Stimulated activated memory B cell treated with anti-CD40 and anti-IgM and Interleukin-4, amounts not matched to agents 10 μg/mL and 1 μg/mL and 100 μg/mL, for 72 hours (primary cell): ENCODE measurements at regions not wholly inside any gene's neighbourhood (a gene's known extent, or its start where the extent isn't known, plus 50 kb on each side); places are given as distances from the start of the nearest gene placed in this dataset.
"Not testable (repeated sequence)": the region's sequence is repeated elsewhere in the genome, so short reads cannot be mapped to it uniquely, and the experiment has no call there.

Experiments
- ATAC-seq: fragments of 150-1000 bp; cut with Tn5 transposase; 2 replicates; pipeline ENCODE4 v1.10.0; 2021
- H3K27ac Mint-ChIP-seq: one replicate; pipeline ENCODE4 v1.8.0; 2022; ENCODE audit warnings: mild to moderate bottlenecking, mixed read lengths
- H3K27me3 Mint-ChIP-seq: one replicate; pipeline ENCODE4 v1.8.0; 2022; ENCODE audit warnings: mixed read lengths
- H3K36me3 Mint-ChIP-seq: one replicate; pipeline ENCODE4 v1.8.0; 2022; ENCODE audit warnings: mixed read lengths
- H3K4me1 Mint-ChIP-seq: one replicate; pipeline ENCODE4 v1.8.0; 2022; ENCODE audit warnings: mixed read lengths
- H3K4me3 Mint-ChIP-seq: one replicate; pipeline ENCODE4 v1.8.0; 2022; ENCODE audit warnings: mild to moderate bottlenecking, moderate library complexity, mixed read lengths
- H3K9me3 Mint-ChIP-seq: one replicate; pipeline ENCODE4 v1.8.0; 2022; ENCODE audit warnings: mixed read lengths

DNA sequence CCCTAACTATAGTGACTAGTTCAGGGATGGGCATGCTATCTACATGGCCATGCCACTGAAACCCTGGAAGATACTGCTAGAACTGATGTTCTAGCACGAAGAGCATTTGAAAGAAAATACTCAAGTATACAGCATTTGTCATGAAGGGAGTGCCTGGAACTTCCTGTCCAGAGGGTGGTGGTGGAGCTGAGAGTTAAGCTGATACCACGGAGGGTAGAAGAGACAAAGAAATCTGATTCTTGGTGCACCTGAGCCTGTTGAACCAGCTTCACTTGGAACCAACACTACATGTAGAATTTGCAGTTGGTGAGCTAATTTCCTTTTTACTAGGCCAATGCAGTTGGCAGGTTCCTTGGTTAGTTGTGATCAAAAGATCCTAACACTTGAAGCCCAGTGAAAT lies 116.4 kb downstream of the CCNG2 start:
- Mint-ChIP-seq H3K27me3 (no peaks in the 10 kb centered on the region), H3K4me1 (no peaks in the 10 kb centered on the region), H3K4me3 (no peak overlapping the region), H3K9me3 (peaks cover 2% of the 10 kb centered on the region), H3K27ac (no peak overlapping the region), H3K36me3 (no peaks in the 10 kb centered on the region)
- ATAC-seq = no peak

DNA sequence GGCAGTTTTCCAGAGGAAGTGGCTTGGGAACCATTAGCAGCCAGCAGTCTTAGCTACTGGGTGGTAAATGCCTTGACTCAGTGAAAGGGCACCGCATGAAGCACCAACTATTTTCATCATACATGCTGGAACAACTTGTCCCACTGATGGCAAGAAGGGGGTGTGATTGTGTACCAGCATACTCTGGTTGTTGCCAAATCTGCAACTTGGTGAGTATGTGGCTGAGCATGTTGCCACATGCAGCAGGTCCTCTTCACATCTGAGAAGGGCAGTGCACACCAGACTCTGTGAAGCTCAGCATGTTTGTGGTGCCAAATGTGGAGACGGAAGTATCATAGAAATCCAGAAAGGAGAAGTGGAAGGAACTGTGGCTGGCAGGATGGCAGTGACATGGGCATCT lies 122.1 kb downstream of the CCNG2 start:
- not testable (repeated sequence) for ATAC-seq, H3K27me3 Mint-ChIP-seq, H3K4me1 Mint-ChIP-seq, H3K4me3 Mint-ChIP-seq, H3K27ac Mint-ChIP-seq, H3K36me3 Mint-ChIP-seq, H3K9me3 Mint-ChIP-seq

DNA sequence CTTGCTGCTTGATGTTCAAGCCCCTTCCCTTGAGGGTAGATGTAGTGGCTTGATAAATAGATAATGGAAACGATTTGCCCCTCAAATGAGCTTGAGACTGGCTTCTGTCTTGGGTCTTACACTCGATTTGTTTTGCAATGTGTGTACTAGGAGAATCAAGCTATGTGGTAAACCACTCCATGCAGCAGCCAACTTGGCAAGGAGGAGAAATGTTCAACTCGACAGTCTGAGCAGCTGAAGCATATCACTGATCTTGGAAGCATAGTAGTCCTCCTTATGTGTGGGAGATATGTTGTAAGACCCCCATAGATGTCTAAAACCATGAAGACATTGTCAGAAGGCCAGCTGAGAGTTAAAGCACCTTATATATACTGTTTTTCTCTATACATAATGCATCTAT lies 125.3 kb downstream of the CCNG2 start:
- H3K4me1 Mint-ChIP-seq = no peaks in the 10 kb centered on the region
- H3K9me3 Mint-ChIP-seq = no peaks in the 10 kb centered on the region
- no peak for ATAC-seq
- no peak overlapping the region for H3K27ac Mint-ChIP-seq
- H3K36me3 Mint-ChIP-seq = no peaks in the 10 kb centered on the region
- no peak overlapping the region for H3K4me3 Mint-ChIP-seq
- no peaks in the 10 kb centered on the region for H3K27me3 Mint-ChIP-seq

DNA sequence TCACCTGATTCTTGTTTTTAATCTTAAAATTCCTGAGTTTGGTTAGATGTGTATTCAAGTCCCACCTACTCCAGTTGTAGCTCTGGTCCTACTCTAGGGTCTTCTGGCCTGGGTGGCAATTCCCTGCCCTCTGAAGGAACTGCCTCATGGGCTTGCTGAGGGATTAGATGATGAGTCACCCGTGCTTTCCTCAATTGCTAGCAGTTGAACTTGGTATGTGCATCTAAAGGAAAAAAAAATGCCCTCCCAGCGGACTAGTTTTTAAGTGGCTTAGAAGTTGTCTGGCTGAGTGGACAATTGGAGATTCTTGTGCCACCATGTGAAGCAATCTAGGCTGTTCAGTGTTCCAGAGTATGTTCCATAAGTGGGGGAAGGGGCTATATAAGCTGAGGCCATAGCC lies 127.0 kb downstream of the CCNG2 start:
- no peaks in the 10 kb centered on the region for H3K36me3 Mint-ChIP-seq
- no peak overlapping the region for H3K27ac Mint-ChIP-seq
- no peak for ATAC-seq
- H3K27me3 Mint-ChIP-seq = no peaks in the 10 kb centered on the region
- H3K4me1 Mint-ChIP-seq = no peaks in the 10 kb centered on the region
- H3K9me3 Mint-ChIP-seq = no peaks in the 10 kb centered on the region
- no peak overlapping the region for H3K4me3 Mint-ChIP-seq

DNA sequence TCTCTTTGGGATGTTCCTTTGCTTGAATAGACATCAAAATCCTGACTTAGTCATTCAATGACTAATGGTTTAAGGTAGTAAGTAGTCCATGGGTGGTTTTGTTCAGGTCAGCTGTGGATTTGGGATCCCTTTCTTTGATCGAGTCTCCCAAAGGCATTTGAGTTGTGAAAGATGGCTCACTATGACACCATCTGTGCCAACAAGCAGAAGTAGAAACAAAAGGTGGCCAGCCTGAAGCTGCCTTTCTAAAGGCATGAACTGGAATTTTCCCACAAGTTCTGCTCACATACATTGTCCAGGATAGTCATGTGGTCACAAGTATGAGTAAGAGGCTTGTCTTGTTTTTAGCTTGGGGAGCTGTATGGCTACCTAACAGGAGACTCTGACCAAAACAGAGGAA lies 129.9 kb downstream of the CCNG2 start:
- no peak overlapping the region for H3K4me3 Mint-ChIP-seq
- no peaks in the 10 kb centered on the region for H3K4me1 Mint-ChIP-seq
- no peaks in the 10 kb centered on the region for H3K27me3 Mint-ChIP-seq
- no peak for ATAC-seq
- H3K36me3 Mint-ChIP-seq = no peaks in the 10 kb centered on the region
- no peak overlapping the region for H3K27ac Mint-ChIP-seq
- no peaks in the 10 kb centered on the region for H3K9me3 Mint-ChIP-seq

DNA sequence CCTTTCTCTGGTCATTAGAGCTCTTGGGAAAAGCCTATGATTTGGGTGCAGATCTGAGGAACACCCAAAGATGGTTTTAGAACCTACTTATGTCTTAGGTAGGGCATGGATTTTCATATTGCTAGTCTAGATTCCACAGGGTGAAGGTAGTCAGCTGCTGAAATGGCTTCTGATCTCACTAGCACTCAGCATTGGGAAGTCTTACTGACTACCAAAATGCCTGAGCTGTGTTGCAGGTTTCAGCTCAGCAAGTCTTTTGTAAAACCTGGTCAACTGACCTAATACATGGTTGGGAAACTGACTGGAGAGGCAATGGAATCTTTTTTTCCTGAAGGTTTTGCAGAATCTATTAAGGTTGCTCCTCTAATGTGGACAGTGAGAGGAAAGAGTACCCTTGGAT lies 136.4 kb downstream of the CCNG2 start:
- no peak overlapping the region for H3K27ac Mint-ChIP-seq
- ATAC-seq = no peak
- H3K36me3 Mint-ChIP-seq = no peaks in the 10 kb centered on the region
- H3K9me3 Mint-ChIP-seq = peaks cover 3% of the 10 kb centered on the region
- no peaks in the 10 kb centered on the region for H3K4me1 Mint-ChIP-seq
- no peaks in the 10 kb centered on the region for H3K27me3 Mint-ChIP-seq
- no peak overlapping the region for H3K4me3 Mint-ChIP-seq

DNA sequence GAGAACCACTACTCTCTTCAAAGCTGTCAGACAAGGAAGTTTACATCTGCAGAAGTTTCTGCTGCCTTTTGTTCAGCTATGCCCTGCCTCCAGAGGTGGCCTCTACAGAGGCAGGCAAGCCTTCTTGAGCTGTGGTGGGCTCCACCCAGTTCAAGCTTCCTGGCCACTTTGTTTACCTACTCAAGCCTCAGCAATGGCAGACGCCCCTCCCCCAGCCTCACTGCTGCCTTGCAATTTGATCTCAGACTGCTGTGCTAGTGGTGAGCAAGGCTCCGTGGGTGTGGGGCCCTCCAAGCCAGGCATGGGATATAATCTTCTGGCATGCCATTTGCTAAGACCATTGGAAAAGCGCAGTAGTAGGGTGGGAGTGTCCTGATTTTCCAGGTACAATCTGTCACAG lies 144.0 kb downstream of the CCNG2 start:
- H3K4me1 Mint-ChIP-seq, H3K27me3 Mint-ChIP-seq, H3K9me3 Mint-ChIP-seq, H3K4me3 Mint-ChIP-seq, H3K27ac Mint-ChIP-seq, H3K36me3 Mint-ChIP-seq, ATAC-seq: not testable (repeated sequence)

DNA sequence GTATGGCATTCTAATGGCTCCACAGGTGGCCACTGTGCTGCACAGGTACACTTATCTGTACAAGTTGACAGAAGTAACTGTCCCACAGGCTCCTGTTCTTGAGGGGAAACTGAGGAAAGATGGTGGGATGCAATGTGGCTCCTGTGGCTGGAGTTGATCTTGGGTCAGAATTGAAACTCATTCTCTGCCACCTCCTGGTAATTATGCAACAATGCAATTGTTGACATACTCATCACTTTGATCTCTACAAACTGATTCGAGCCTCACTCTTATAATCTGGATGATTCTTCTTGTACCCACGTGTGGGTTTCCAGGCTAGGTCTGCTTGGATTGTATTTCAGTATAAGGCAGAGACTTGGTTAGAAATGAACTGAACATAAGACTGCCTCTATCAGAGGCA lies 148.8 kb downstream of the CCNG2 start:
- no peaks in the 10 kb centered on the region for H3K9me3 Mint-ChIP-seq
- no peak overlapping the region for H3K4me3 Mint-ChIP-seq
- no peak overlapping the region for H3K27ac Mint-ChIP-seq
- H3K4me1 Mint-ChIP-seq = no peaks in the 10 kb centered on the region
- ATAC-seq = no peak
- no peaks in the 10 kb centered on the region for H3K27me3 Mint-ChIP-seq
- H3K36me3 Mint-ChIP-seq = no peaks in the 10 kb centered on the region

DNA sequence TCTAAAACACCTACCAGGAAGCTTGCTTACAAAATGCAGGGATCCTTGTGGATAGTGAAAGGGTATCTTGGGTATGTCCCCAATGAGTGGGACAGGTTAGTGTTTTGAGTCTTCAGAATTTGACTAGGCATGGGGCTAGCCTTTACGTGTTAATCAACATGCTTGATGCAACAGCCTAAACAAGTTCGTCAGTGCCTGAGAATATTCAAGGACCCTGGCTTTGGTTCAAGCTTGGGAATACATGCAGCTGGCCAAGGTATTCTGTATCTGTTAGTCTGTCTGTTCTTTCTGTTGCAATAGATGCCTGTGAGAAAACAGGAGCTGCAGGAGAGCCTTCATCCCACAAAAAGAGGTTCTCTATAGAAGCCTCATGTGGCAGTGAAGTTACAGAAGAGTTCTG lies 149.5 kb downstream of the CCNG2 start:
- H3K4me1 Mint-ChIP-seq = no peaks in the 10 kb centered on the region
- no peaks in the 10 kb centered on the region for H3K27me3 Mint-ChIP-seq
- ATAC-seq = no peak
- no peaks in the 10 kb centered on the region for H3K9me3 Mint-ChIP-seq
- H3K27ac Mint-ChIP-seq = no peak overlapping the region
- no peak overlapping the region for H3K4me3 Mint-ChIP-seq
- no peaks in the 10 kb centered on the region for H3K36me3 Mint-ChIP-seq

DNA sequence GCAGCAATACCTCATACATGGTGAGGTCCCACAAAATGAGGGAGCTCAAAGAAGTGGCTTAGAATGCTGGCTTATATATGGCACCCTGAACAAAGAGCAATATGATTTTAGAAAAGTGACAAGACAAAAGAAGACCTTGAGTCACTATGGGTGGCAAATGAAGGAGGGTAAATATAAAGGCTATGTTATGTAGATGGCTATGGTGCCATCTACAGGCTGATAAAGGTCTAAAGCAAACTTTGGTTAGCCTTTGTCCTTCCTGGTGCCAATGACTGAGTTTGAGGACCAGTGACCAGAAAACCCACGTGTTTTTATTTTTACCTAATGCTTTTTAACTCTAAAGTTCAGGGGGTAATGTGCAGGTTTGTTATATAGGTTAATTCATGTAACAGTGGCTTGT lies 151.8 kb downstream of the CCNG2 start:
- Mint-ChIP-seq H3K27ac (no peak overlapping the region), H3K9me3 (no peaks in the 10 kb centered on the region), H3K27me3 (no peaks in the 10 kb centered on the region), H3K4me1 (no peaks in the 10 kb centered on the region), H3K4me3 (no peak overlapping the region), H3K36me3 (no peaks in the 10 kb centered on the region)
- ATAC-seq = no peak

DNA sequence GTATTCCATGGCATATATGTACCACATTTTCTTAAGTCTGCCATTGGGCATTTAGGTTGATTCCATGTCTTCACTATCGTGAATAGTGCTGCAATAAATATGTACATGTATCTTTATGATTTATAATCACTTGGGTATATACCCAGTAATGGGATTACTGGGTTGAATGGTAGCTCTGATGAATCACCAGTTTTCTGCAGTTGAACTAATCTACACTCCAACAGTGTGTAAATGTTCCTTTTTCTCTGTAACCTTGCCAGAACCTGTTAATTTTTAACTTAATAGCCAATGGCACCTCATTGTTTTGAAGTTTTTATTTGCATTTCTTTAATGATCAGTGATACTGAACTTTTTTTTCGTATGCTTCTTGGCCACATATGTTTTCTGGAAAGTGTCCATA lies 152.5 kb downstream of the CCNG2 start:
- Mint-ChIP-seq H3K9me3 (no peaks in the 10 kb centered on the region), H3K4me1 (no peaks in the 10 kb centered on the region), H3K27me3 (no peaks in the 10 kb centered on the region), H3K4me3 (no peak overlapping the region), H3K36me3 (no peaks in the 10 kb centered on the region), H3K27ac (no peak overlapping the region)
- no peak for ATAC-seq

DNA sequence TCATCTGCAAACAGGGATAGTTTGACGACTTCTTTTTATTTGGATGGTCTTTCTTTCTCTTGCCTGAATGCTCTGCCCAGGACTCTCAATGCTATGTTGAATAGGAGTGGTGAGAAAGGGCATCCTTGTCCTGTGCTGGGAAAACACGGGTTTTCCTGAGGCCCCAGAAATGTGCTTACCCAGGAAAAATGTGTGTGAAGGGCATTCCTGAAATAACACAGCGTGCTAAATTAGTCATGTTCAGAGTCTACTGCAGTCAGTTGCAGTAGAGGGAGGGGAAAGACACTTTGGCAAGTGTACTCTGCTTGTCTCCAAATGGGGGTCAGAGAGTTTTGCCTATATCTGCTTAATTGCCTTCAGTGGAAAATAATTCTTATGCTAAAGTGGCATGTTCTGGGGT lies 153.9 kb downstream of the CCNG2 start:
- Mint-ChIP-seq H3K4me3 (no peak overlapping the region), H3K9me3 (no peaks in the 10 kb centered on the region), H3K27ac (no peak overlapping the region), H3K4me1 (no peaks in the 10 kb centered on the region), H3K36me3 (no peaks in the 10 kb centered on the region), H3K27me3 (no peaks in the 10 kb centered on the region)
- no peak for ATAC-seq

DNA sequence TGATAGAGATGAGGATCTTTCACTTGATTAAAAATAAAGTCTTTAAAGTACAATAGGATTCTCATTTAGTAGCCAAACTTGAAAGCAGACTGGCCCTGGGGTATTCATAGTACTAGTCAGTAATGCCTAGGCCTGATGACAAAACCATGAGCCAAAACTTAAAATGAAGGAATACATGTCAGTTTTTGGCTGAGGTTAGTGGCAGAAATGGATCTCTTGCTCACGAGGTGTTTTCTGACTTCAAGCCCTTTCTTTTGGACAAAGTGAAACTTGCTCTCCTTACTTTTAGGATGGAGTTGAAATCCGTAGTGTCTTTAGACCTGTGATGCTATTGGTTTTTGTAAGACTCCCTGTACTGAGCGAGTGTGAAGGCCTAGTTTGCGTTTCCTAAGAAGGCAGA lies 157.7 kb downstream of the CCNG2 start:
- H3K4me3 Mint-ChIP-seq = no peak overlapping the region
- no peak overlapping the region for H3K27ac Mint-ChIP-seq
- H3K27me3 Mint-ChIP-seq = no peaks in the 10 kb centered on the region
- no peaks in the 10 kb centered on the region for H3K4me1 Mint-ChIP-seq
- no peak for ATAC-seq
- no peaks in the 10 kb centered on the region for H3K36me3 Mint-ChIP-seq
- H3K9me3 Mint-ChIP-seq = peaks cover 4% of the 10 kb centered on the region

DNA sequence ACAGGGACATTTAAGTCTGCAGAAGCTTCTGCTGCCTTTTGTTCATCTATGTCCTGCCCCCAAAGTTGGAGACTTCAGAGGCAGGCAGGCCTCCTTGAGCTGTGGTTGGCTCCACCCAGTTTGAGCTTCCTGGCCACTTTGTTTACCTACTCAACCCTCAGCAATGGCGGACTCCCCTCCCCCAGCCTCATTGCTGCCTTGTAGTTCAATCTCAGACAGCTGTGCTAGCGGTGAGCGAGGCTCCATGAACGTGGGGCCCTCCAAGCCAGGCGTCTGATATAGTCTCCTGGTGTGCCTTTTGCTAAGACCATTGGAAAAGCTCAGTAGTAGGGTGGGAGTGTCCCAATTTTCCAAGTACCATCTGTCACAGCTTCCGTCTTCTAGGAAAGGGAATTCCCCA lies 170.1 kb downstream of the CCNG2 start:
- Mint-ChIP-seq H3K36me3 (peaks cover 8% of the 10 kb centered on the region), H3K27me3 (peaks cover 27% of the 10 kb centered on the region), H3K9me3 (peaks cover 5% of the 10 kb centered on the region), H3K27ac (no peak overlapping the region), H3K4me3 (no peak overlapping the region), H3K4me1 (no peaks in the 10 kb centered on the region)
- ATAC-seq = no peak

DNA sequence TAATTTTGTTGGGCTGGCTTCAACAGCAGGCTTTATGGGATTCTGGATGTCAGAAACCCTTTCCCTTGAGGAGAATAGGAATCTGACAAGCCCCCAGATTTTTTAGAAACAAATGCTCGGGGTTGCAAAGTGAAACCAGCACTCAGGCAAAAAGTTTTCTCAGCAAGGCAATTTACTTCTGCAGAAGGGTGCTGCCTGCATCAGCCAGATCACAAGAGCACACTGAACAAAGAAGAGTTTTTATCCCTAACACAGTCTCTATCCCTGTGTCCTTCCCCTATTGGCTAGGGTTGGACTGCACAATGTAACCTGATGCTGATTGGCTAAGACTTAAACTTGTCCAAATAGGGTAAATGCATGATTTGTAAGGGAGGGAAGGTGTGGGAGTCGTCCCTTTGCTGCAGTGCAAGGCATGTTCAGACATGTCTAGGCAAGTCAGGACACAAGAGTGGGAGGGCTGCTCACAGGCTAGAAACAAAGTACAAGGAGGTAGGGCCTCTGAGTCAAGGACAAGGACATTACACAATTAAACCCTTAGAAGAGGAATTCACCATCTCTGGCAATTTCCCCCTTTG lies 175.8 kb downstream of the CCNG2 start:
- ATAC-seq = no peak
- H3K4me1 Mint-ChIP-seq = no peaks in the 10 kb centered on the region
- H3K27me3 Mint-ChIP-seq = peaks cover 5% of the 10 kb centered on the region
- H3K4me3 Mint-ChIP-seq = no peak overlapping the region
- H3K27ac Mint-ChIP-seq = no peak overlapping the region
- H3K36me3 Mint-ChIP-seq = peaks cover 4% of the 10 kb centered on the region
- peaks cover 6% of the 10 kb centered on the region for H3K9me3 Mint-ChIP-seq

DNA sequence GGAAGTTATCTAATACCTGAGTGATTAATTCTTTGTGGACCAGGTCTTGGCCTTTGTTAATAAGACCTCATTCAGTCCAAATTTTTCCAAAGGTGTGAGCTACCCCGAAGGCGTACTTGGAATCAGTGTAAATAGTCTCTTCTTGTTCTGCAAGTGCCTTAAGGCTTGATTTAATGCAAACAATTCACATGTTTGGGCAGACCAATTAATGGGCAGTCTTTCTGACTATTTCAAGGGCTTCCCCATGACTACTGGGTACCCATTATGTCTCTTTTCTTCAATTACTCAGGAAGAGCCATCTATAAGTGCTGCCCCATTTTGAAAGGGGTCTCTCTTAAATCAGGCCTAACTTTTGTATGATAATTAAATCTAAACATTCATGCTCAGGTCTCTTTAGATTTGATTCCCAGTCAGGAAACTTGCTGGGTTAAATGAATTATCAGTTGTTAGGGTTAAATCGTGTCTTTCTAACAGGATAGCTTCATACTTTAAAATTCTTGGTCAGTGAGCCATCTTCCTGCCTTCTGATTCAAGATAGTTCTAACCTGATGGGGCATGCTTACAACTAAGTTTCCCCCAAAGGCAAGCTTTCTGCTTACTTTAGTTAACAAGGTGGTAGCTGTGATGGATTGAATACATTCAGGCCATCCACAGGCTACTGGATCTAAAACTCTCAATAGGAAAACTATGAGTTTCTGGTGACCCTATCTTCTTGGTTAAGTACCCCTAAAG lies 179.6 kb downstream of the CCNG2 start:
- H3K4me3 Mint-ChIP-seq = no peak overlapping the region
- no peak for ATAC-seq
- H3K4me1 Mint-ChIP-seq = no peaks in the 10 kb centered on the region

More for the DNA sequence above, 179.6 kb downstream of the CCNG2 start:
- Mint-ChIP-seq H3K9me3 (peaks cover 11% of the 10 kb centered on the region), H3K27me3 (peaks cover 26% of the 10 kb centered on the region), H3K27ac (no peak overlapping the region), H3K36me3 (peaks cover 6% of the 10 kb centered on the region)
